ENCODE measurements at regions not wholly inside any gene's neighbourhood (a gene's known extent, or its start where the extent isn't known, plus 50 kb on each side); places are given as distances from the start of the nearest gene placed in this dataset.

GRCh38 chr5:174320051-174320450, 274.5 kb downstream of the NSG2 start:
- Histone ChIP-seq H3K36me3 (no peaks in the 10 kb centered on the region), H3K27me3 (replicated peaks; ENCODE audit: insufficient read depth) (no peaks in the 10 kb centered on the region), H3K9me3 (no peaks in the 10 kb centered on the region), H3K27ac (no peak overlapping the region), H3K4me1 (ENCODE audit: control insufficient read depth in 1 of 2, low read depth in 2 of 2) (no peaks in the 10 kb centered on the region), H3K4me3 (no peak overlapping the region)
- no peak for TF ChIP-seq CTCF (IDR thresholded peaks at IDR 0.05)
- DNase-seq (ENCODE audit: low spot score): no peak
- no peak for ATAC-seq (ENCODE audit: insufficient number of reproducible peaks, low FRiP score, low read depth)

- no peaks in the 10 kb centered on the region for H3K9me3 ChIP-seq
- no peak for ATAC-seq (ENCODE audit: insufficient number of reproducible peaks, low FRiP score, low read depth)
- no peak for DNase-seq (ENCODE audit: low spot score)
- H3K27me3 ChIP-seq (replicated peaks; ENCODE audit: insufficient read depth): no peaks in the 10 kb centered on the region
- H3K27ac ChIP-seq: no peak overlapping the region
- H3K36me3 ChIP-seq: no peaks in the 10 kb centered on the region
- no peak overlapping the region for H3K4me3 ChIP-seq
- no peak for TF ChIP-seq CTCF (IDR thresholded peaks at IDR 0.05)
- H3K4me1 ChIP-seq (ENCODE audit: control insufficient read depth in 1 of 2, low read depth in 2 of 2): no peaks in the 10 kb centered on the region
Observed at GRCh38 chr5:174323878-174324281, 278.4 kb downstream of the NSG2 start.

DNA sequence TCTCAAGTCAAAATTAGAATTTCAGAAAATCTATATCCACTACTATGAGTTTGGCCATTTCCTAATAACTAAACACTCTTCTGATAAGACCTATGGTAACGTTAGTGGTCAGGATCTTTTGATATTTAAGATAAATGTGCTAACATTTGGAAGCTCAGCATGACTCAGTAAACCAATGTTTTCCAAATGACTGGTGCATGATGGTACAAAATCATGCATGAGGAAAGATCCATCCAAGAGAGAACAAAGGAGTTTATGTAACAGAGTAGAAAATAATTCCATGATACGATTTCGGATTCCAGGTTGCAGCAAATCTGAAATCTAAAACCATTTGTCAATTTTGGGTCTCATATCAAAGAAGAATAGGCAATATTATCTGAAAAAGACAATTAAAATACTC, 279.2 kb downstream of the NSG2 start:
- Histone ChIP-seq H3K27ac (no peak overlapping the region), H3K9me3 (no peaks in the 10 kb centered on the region), H3K4me3 (no peak overlapping the region), H3K4me1 (ENCODE audit: control insufficient read depth in 1 of 2, low read depth in 2 of 2) (no peaks in the 10 kb centered on the region), H3K36me3 (no peaks in the 10 kb centered on the region), H3K27me3 (replicated peaks; ENCODE audit: insufficient read depth) (no peaks in the 10 kb centered on the region)
- ATAC-seq (ENCODE audit: insufficient number of reproducible peaks, low FRiP score, low read depth): no peak
- no peak for TF ChIP-seq CTCF (IDR thresholded peaks at IDR 0.05)
- no peak for DNase-seq (ENCODE audit: low spot score)

- Histone ChIP-seq H3K4me1 (ENCODE audit: control insufficient read depth in 1 of 2, low read depth in 2 of 2) (no peaks in the 10 kb centered on the region), H3K27ac (no peak overlapping the region), H3K27me3 (replicated peaks; ENCODE audit: insufficient read depth) (no peaks in the 10 kb centered on the region), H3K9me3 (no peaks in the 10 kb centered on the region), H3K36me3 (no peaks in the 10 kb centered on the region), H3K4me3 (no peak overlapping the region)
- ATAC-seq (ENCODE audit: insufficient number of reproducible peaks, low FRiP score, low read depth): no peak
- TF ChIP-seq CTCF (IDR thresholded peaks at IDR 0.05): no peak
- DNase-seq (ENCODE audit: low spot score): no peak
Observed at GRCh38 chr5:174325431-174325830, 279.9 kb downstream of the NSG2 start.

- ATAC-seq (ENCODE audit: insufficient number of reproducible peaks, low FRiP score, low read depth) (no peak), DNase-seq (ENCODE audit: low spot score) (no peak)
- Histone ChIP-seq H3K36me3 (no peaks in the 10 kb centered on the region), H3K27me3 (replicated peaks; ENCODE audit: insufficient read depth) (no peaks in the 10 kb centered on the region), H3K4me1 (ENCODE audit: control insufficient read depth in 1 of 2, low read depth in 2 of 2) (no peaks in the 10 kb centered on the region), H3K4me3 (no peak overlapping the region), H3K27ac (no peak overlapping the region), H3K9me3 (no peaks in the 10 kb centered on the region)
- no peak for TF ChIP-seq CTCF (IDR thresholded peaks at IDR 0.05)
Observed at GRCh38 chr5:174325961-174326360, 280.5 kb downstream of the NSG2 start.

Data from thoracic aorta (tissue), 2 donors.